ENCODE measurements at regions not wholly inside any gene's neighbourhood (a gene's known extent, or its start where the extent isn't known, plus 50 kb on each side); places are given as distances from the start of the nearest gene placed in this dataset.
"Not testable (repeated sequence)": the region's sequence is repeated elsewhere in the genome, so short reads cannot be mapped to it uniquely, and the experiment has no call there.

DNA sequence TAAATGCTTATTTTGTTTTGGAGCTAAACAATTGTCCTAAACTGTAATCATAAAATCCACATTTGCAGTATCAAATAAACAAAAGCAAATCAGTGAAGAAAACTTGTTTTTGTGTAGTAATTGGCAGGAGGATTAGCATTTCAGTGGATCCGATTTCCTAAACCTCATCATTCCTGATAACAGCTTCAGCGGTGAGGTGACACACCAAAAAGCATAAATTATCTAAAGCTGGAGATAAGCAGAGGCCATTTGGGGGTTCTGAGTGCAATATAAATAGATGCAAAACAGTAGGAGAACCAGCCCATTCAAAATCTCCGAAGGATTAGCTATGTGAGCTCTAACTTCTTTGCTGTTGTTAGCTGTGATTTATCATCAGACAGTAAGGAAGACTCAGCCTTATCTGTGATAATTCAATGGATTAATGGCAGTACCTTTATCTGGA, 235.8 kb downstream of the EPHA7 start:
- no peaks in the 10 kb centered on the region for H3K36me3 Mint-ChIP-seq (ENCODE audit: low read depth)
- H3K27me3 Mint-ChIP-seq (ENCODE audit: low read depth) = no peaks in the 10 kb centered on the region
- peaks cover 2% of the 10 kb centered on the region for H3K9me3 Mint-ChIP-seq
- intact Hi-C loops (cut with micrococcal nuclease) = no loop called here
- no peak for DNase-seq
- no peak overlapping the region for H3K4me3 Mint-ChIP-seq
- no peaks in the 10 kb centered on the region for H3K4me1 Mint-ChIP-seq (ENCODE audit: low read depth)
- H3K27ac Mint-ChIP-seq = no peak overlapping the region
- CTCF ChIA-PET = interaction anchor here (0.6 kb wide), 1 partner anchor 869 kb away, joined by 4 read pairs; no protein-coding TSS in a partner anchor

DNA sequence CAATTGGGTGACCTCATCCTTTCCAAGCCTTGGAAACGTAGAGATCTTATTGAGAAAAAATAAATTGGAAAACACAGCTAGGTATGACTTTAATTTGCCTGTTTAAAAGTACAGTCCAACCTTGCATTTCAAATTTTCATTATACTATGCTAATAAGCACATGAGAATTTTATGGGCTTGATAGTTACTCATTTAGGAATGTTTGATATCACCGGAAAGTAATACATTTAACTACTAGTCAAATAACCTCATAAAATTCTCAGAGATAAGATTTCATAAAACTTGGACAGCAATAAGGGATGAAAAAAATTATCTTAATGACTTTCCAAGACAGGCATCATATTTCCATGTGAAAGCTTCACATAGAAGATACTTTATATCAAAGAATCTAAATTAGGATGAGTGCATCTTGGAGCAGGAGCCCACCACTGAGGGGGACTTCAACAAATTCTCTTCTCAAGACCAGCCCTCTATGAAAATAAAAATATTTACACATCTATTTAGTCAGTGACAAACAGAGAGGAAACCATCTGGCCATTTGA, 236.3 kb downstream of the EPHA7 start:
- CTCF ChIA-PET = no interaction called here
- intact Hi-C loops (cut with micrococcal nuclease) = no loop called here
- H3K4me3 Mint-ChIP-seq = no peak overlapping the region
- H3K9me3 Mint-ChIP-seq = peaks cover 2% of the 10 kb centered on the region
- no peaks in the 10 kb centered on the region for H3K27me3 Mint-ChIP-seq (ENCODE audit: low read depth)
- H3K36me3 Mint-ChIP-seq (ENCODE audit: low read depth) = no peaks in the 10 kb centered on the region
- no peak overlapping the region for H3K27ac Mint-ChIP-seq
- H3K4me1 Mint-ChIP-seq (ENCODE audit: low read depth) = no peaks in the 10 kb centered on the region
- DNase-seq = no peak

GRCh38 chr6:93177918-93178317, 241.4 kb downstream of the EPHA7 start:
- H3K4me3 Mint-ChIP-seq = no peak overlapping the region
- no peaks in the 10 kb centered on the region for H3K4me1 Mint-ChIP-seq (ENCODE audit: low read depth)
- peaks cover 4% of the 10 kb centered on the region for H3K9me3 Mint-ChIP-seq
- DNase-seq = no peak
- H3K27me3 Mint-ChIP-seq (ENCODE audit: low read depth) = no peaks in the 10 kb centered on the region
- intact Hi-C loops (cut with micrococcal nuclease) = no loop called here
- CTCF ChIA-PET = interaction anchor here (0.6 kb wide), 1 partner anchor 387 kb away, joined by 3 read pairs; no protein-coding TSS in a partner anchor
- no peaks in the 10 kb centered on the region for H3K36me3 Mint-ChIP-seq (ENCODE audit: low read depth)
- no peak overlapping the region for H3K27ac Mint-ChIP-seq

GRCh38 chr6:93177438-93177837, 241.9 kb downstream of the EPHA7 start:
- H3K4me1 Mint-ChIP-seq (ENCODE audit: low read depth) = no peaks in the 10 kb centered on the region
- H3K27ac Mint-ChIP-seq = no peak overlapping the region
- CTCF ChIA-PET = no interaction called here
- peaks cover 4% of the 10 kb centered on the region for H3K9me3 Mint-ChIP-seq
- no peaks in the 10 kb centered on the region for H3K27me3 Mint-ChIP-seq (ENCODE audit: low read depth)
- intact Hi-C loops (cut with micrococcal nuclease) = no loop called here
- DNase-seq = no peak
- H3K4me3 Mint-ChIP-seq = no peak overlapping the region
- no peaks in the 10 kb centered on the region for H3K36me3 Mint-ChIP-seq (ENCODE audit: low read depth)

- H3K4me3 Mint-ChIP-seq = no peak overlapping the region
- peaks cover 4% of the 10 kb centered on the region for H3K9me3 Mint-ChIP-seq
- no peak for DNase-seq
- no peaks in the 10 kb centered on the region for H3K27me3 Mint-ChIP-seq (ENCODE audit: low read depth)
- no peaks in the 10 kb centered on the region for H3K36me3 Mint-ChIP-seq (ENCODE audit: low read depth)
- H3K4me1 Mint-ChIP-seq (ENCODE audit: low read depth) = no peaks in the 10 kb centered on the region
- CTCF ChIA-PET = no interaction called here
- intact Hi-C loops (cut with micrococcal nuclease) = no loop called here
- H3K27ac Mint-ChIP-seq = no peak overlapping the region
These were observed 243.3 kb downstream of the EPHA7 start for GRCh38 chr6:93176070-93176469.

- CTCF ChIA-PET; H3K27ac Mint-ChIP-seq; intact Hi-C loops (cut with micrococcal nuclease); H3K36me3 Mint-ChIP-seq (ENCODE audit: low read depth); H3K4me3 Mint-ChIP-seq; DNase-seq; H3K27me3 Mint-ChIP-seq (ENCODE audit: low read depth); H3K4me1 Mint-ChIP-seq (ENCODE audit: low read depth); H3K9me3 Mint-ChIP-seq: not testable (repeated sequence)
These were observed 245.8 kb downstream of the EPHA7 start for GRCh38 chr6:93173573-93173972.

- H3K27ac Mint-ChIP-seq = no peak overlapping the region
- no peaks in the 10 kb centered on the region for H3K27me3 Mint-ChIP-seq (ENCODE audit: low read depth)
- no peaks in the 10 kb centered on the region for H3K36me3 Mint-ChIP-seq (ENCODE audit: low read depth)
- H3K4me3 Mint-ChIP-seq = no peak overlapping the region
- DNase-seq = no peak
- CTCF ChIA-PET = no interaction called here
- H3K9me3 Mint-ChIP-seq = no peaks in the 10 kb centered on the region
- H3K4me1 Mint-ChIP-seq (ENCODE audit: low read depth) = no peaks in the 10 kb centered on the region
- intact Hi-C loops (cut with micrococcal nuclease) = no loop called here
These were observed 253.4 kb downstream of the EPHA7 start for GRCh38 chr6:93165850-93166430.

GRCh38 chr6:93164781-93165180, 254.6 kb downstream of the EPHA7 start:
- Mint-ChIP-seq H3K36me3 (ENCODE audit: low read depth) (no peaks in the 10 kb centered on the region), H3K27ac (no peak overlapping the region), H3K27me3 (ENCODE audit: low read depth) (no peaks in the 10 kb centered on the region), H3K9me3 (no peaks in the 10 kb centered on the region), H3K4me3 (no peak overlapping the region), H3K4me1 (ENCODE audit: low read depth) (no peaks in the 10 kb centered on the region)
- DNase-seq = no peak
- intact Hi-C loops (cut with micrococcal nuclease) = no loop called here
- CTCF ChIA-PET = no interaction called here

GRCh38 chr6:93163146-93163545, 256.2 kb downstream of the EPHA7 start:
- Mint-ChIP-seq H3K36me3 (ENCODE audit: low read depth) (no peaks in the 10 kb centered on the region), H3K27ac (no peak overlapping the region), H3K4me1 (ENCODE audit: low read depth) (no peaks in the 10 kb centered on the region), H3K9me3 (peaks cover 3% of the 10 kb centered on the region), H3K27me3 (ENCODE audit: low read depth) (no peaks in the 10 kb centered on the region), H3K4me3 (no peak overlapping the region)
- DNase-seq = no peak
- CTCF ChIA-PET = no interaction called here
- intact Hi-C loops (cut with micrococcal nuclease) = no loop called here

GRCh38 chr6:93139408-93140081, 279.8 kb downstream of the EPHA7 start:
- DNase-seq = no peak
- peaks cover 8% of the 10 kb centered on the region for H3K9me3 Mint-ChIP-seq
- no peaks in the 10 kb centered on the region for H3K36me3 Mint-ChIP-seq (ENCODE audit: low read depth)
- no peak overlapping the region for H3K4me3 Mint-ChIP-seq
- no peak overlapping the region for H3K27ac Mint-ChIP-seq
- CTCF ChIA-PET = no interaction called here
- no peaks in the 10 kb centered on the region for H3K4me1 Mint-ChIP-seq (ENCODE audit: low read depth)
- H3K27me3 Mint-ChIP-seq (ENCODE audit: low read depth) = no peaks in the 10 kb centered on the region
- intact Hi-C loops (cut with micrococcal nuclease) = no loop called here

DNA sequence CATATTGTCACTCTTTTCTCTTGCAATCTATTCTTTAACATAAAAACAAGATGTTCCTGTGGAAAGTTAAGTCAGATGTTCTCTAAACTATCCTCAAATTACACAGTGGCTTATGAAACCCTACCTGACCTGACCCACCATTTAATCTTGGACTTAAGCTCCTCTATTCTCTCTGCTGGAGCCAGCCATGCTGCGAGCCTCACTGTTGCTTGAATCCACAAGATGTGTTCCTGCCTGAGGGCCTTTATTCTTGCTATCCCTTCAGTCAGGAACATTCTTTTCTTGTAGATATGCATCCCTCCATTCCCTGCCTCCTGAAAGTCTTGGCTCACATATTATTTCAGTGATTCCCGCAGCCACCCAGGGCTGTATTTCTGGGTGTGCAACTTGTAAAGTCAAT, 283.2 kb downstream of the EPHA7 start:
- H3K36me3 Mint-ChIP-seq (ENCODE audit: low read depth) = no peaks in the 10 kb centered on the region
- no peak overlapping the region for H3K4me3 Mint-ChIP-seq
- DNase-seq = no peak
- CTCF ChIA-PET = no interaction called here
- H3K9me3 Mint-ChIP-seq = peaks cover 3% of the 10 kb centered on the region
- intact Hi-C loops (cut with micrococcal nuclease) = no loop called here
- H3K27me3 Mint-ChIP-seq (ENCODE audit: low read depth) = no peaks in the 10 kb centered on the region
- H3K27ac Mint-ChIP-seq = no peak overlapping the region
- H3K4me1 Mint-ChIP-seq (ENCODE audit: low read depth) = no peaks in the 10 kb centered on the region

DNA sequence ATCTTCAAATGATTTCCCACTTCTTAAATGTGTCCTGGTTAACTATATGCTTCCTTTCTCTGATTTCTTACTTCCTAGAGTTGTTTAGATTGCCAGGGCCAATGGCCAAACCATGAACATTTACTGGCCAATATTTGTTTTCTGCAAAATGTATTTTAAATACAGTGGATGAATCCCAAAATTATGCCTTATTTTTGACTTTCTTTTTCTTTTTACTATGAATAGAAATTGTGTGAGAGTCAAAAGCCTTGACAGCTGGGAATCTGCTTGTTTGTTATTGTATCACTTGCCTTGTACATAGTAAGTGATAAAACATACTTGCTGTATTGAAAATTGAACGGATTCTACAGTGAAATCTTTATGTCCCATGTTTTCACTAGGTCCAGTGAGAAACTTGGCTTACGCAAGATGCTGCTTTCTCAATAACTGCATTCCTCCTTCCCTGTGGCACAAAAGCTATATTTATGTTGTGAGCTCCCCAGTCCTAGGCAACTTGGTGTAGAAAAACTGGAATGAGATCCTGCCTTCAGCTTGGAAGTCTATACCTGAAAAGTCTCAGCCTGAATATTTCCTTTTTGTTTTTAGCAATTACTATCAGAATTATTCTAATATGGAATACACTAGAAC, 295.2 kb downstream of the EPHA7 start:
- H3K27ac Mint-ChIP-seq = no peak overlapping the region
- no peak overlapping the region for H3K4me3 Mint-ChIP-seq
- CTCF ChIA-PET = no interaction called here
- H3K36me3 Mint-ChIP-seq (ENCODE audit: low read depth) = no peaks in the 10 kb centered on the region
- no peaks in the 10 kb centered on the region for H3K4me1 Mint-ChIP-seq (ENCODE audit: low read depth)
- intact Hi-C loops (cut with micrococcal nuclease) = no loop called here
- peaks cover 2% of the 10 kb centered on the region for H3K9me3 Mint-ChIP-seq
- no peak for DNase-seq
- no peaks in the 10 kb centered on the region for H3K27me3 Mint-ChIP-seq (ENCODE audit: low read depth)

GRCh38 chr6:93123585-93123984, 295.8 kb downstream of the EPHA7 start:
- no peak for DNase-seq
- no peaks in the 10 kb centered on the region for H3K36me3 Mint-ChIP-seq (ENCODE audit: low read depth)
- no peaks in the 10 kb centered on the region for H3K27me3 Mint-ChIP-seq (ENCODE audit: low read depth)
- intact Hi-C loops (cut with micrococcal nuclease) = no loop called here
- H3K27ac Mint-ChIP-seq = no peak overlapping the region
- H3K4me3 Mint-ChIP-seq = no peak overlapping the region
- H3K4me1 Mint-ChIP-seq (ENCODE audit: low read depth) = no peaks in the 10 kb centered on the region
- no peaks in the 10 kb centered on the region for H3K9me3 Mint-ChIP-seq
- CTCF ChIA-PET = no interaction called here
